Central memory CD4-positive, alpha-beta T cell (primary cell): ENCODE measurements at regions not wholly inside any gene's neighbourhood (a gene's known extent, or its start where the extent isn't known, plus 50 kb on each side); places are given as distances from the start of the nearest gene placed in this dataset.

Experiments
- DNase-seq: peaks from one replicate; pipeline ENCODE4 v3.0.0; 2022

DNA sequence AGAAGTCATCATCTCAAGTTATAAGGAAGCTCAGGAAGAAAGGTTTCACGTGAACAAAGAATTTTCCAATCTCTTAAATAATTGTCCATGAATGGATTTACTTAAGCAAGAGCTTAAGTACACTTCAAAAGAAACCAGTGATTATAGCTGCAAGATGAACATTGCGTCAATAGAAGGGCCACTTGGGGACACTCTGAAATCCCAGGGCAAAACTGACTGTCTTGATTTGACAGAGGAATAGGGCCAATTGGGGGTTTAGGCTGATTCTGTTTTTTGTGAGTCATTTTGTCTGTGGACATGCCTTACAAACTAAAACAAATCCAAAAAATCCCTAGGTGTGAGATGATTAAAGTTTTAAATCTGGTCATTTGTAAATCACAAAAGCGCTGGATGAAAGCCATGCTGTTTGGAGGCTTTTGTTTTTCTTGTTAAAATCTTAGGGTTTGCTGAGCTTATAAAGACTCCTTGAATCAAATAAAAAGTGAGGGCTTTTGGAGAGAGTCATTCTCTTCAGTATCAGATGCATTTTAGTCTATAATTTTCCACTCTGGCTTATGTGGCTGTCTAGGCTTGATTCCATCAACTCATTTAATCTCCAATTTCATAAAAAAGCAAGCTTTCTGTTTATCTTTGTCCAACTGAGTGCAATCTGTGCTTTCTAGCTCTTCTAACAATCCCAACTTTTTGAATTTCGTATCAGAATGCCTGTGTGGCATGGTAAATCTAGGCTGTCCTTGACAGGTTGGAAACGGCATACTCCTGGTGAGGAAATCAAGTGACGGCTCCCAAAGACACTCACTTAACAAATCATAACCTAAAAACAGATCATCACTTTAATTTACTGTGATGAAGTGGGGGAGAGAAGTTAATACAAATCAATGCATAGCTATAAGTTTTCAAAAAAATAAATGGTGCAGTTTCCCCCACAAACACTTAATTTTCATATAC lies 98.2 kb upstream of the SOX9 start:
- DNase-seq: no peak

GRCh38 chr17:72024457-72024856 lies 96.4 kb upstream of the SOX9 start:
- DNase-seq: no peak

DNA sequence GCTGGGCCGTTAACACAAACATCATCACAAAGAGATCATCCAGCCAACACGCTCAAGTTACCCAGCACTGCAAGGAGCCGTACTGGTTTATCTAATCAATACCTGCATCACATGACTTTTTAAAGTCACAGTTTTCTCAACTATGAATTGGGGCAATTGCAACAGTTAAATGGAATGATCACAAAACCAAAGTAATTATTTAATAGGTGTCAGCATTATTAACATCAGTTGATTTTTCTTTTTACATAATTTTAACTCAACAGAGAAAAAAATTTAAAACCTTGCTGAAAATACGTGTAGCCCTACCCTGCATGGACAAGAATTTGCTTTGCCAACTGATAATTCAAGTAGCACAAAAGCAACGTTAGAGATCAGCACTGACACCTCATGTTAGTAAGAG lies 95.7 kb upstream of the SOX9 start:
- no peak for DNase-seq

DNA sequence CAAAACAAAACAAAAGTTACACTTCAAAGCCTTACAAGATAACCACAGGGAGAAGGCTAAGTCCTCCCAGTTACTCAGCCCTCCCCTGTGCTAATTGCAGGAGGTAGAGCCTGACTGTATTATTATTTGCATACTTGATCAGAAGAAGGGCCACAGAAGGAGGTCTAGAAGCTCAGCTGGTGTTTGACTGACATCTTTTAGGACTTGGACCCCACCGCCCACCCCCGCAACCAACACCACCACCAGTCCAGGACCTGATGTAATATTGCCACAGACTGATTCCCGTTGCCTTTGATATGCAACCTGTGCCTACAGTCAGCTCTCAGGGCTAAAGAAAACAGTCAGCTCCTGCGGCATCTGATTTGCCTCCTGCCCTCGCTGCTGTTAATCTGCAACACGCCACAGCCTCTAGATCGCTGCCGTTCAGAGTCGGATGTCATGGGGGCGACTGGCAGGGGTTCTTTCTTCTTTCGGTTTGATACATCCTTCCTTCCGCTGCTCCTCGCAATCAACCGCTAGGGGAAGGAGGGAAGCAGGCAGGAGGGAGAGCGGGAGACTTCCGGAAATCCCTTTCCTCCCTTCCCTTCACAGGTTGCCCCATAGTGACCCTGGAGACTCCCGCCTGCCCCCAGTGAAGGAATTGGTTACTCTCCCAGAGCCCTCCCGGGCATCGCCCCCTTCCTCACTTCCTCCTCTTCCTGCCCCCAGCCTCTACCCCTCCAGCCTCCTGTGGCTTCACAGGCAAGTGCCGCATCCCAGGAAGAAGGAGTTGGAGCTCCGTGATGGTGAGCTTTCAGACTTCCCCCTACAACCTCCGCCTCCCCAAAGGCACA lies 90.5 kb upstream of the SOX9 start:
- peak; percentile 8 for DNase-seq

DNA sequence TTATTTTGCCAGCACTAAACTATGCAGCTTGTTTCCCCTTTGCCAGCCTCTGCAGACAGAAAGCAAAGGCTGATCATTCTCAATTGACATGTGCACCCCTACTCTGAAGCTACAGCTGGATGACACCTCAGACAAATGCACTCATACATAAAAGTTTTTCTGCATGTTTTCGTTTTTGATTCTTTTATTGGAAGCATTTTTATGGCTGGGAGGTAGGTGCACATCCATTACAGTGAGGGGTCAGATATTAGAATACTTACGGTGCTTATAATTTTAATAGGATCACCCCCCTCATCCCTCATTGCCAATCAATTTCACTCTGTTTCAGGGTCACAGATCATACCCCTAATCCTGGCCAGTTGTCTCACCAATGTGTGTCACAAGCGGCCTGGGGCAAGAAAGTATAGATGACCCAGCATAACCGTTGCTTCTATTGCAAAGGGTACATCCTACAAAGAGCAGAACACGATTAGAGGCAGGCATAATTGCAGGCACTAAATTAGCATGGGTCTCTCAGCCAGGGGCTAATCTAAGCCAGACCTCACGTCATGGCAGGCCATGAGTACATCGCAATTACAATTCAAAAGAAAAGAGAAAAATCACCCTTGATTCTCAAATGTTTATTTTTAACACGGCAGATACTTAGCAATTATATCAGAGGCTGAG lies 89.5 kb upstream of the SOX9 start:
- DNase-seq: no peak

DNA sequence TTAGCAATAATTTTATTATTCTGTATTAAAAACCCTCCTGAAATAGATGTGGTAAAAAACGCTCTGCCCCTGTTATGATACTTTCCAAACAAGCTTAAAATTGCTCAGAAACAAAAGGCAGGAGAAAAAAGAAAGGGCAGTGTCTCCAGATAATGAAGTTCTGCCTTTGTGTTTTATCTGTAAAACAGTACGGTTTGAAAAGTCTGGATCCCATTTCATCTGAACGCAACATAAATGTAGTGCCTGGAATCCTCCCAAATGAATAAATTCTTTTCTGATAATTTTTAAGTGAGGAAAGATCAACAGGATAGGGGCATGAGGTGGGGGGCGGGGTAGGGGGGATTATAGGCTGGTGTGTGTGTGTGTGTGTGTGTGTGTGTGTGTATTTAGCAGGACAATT lies 87.5 kb upstream of the SOX9 start:
- DNase-seq: no peak

DNA sequence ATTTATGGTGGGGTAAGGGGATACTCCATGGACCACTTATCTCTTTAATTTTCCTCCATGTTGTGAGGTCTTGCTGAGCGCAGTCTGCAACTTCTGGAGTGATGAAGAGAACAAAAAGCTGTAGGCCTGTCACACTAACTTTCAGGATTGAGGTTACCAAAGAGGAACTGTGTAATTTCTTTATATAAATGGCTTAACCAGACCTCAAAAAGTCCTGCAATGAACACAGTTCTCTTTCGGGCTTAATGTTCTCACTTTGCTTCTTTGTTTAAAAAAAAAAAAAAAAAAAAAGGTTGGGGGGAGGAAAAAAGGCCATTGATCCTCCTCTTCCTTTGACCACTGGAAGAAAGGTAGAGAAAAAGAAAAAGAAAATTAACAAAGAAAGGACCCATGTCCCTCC lies 86.8 kb upstream of the SOX9 start:
- no peak for DNase-seq

GRCh38 chr17:72038427-72038826 lies 82.4 kb upstream of the SOX9 start:
- no peak for DNase-seq

DNA sequence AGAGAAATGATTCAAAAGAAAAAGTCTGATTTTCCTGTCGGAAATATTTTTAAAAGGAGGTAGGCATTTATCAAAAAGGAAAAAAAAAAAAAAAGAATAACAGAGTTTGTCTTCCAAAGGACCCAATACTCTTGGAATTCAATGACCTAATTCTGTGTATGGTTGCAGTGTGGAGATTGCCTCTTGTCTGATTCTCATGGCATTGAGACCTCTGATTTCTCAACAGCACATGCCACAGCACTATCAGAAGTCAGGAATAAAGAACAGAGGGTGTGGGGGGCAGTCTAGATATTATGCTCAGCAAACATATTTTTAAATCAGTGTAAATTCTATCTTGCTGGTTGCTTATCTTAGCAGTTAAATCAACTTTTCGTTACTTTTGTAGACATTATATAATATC lies 81.3 kb upstream of the SOX9 start:
- DNase-seq: no peak

DNA sequence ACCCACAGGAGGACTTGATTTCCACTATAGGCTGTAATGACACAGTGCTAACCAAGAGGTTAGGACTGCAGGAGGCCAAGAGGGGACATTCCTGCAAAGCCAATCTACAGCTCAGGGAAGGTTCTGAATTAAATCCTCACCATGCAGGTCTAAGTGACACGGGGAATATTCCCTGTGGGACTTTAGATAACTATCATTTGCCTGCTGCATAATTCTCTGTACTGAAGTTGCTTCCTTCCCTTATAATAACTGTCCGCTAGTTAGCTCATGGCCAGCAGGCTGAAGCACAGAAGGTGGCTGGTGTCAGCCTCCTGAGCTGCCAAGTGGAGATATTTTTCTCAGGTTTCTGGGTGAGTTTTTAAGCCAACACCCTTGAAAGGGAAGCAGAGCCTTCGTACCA lies 74.6 kb upstream of the SOX9 start:
- no peak for DNase-seq

DNA sequence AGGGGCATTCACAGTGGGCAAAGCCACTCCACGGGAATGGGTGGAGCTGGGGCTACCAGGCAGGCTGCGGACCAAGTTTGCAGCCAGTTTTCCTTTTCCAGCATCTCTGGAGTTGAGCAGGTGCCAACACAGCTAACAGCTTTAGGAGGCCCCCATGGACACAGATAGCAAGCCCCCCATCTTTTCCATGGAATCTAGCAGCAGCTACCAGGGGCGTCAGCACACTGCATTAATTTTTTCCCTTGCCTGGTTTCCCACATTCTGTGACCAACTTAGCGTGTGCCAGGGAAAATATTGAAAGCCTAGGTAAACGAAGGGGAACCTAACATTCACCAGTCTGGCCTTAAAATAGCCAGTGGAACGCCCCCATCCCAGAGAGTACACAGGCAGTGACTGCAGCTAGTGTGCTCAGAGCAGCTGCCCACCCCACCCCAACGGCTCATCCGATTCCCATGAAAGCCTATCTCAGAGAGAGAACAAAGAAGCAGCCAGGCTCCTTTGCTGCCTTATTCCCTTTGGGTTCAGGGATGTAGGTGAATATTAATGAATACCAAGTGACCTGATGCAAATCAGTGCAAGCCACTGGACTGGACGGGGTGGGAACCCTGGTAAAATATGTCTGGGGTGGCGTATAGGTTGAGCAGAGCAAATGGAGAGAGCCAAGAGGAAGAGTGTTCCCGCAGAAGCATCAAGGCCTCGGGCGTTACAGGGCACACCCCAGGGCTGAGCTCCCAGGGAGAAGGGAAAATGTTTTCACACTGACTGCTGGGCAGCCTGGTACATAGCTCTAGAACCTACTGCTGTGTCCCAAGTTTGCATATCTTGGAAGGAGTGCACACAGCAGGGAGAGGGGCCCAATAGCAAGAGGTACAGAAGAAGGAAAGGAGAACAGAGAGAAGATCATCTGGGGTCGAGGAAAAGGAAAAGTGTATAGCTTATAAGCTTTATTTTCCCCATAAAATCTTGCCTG lies 73.9 kb upstream of the SOX9 start:
- no peak for DNase-seq

DNA sequence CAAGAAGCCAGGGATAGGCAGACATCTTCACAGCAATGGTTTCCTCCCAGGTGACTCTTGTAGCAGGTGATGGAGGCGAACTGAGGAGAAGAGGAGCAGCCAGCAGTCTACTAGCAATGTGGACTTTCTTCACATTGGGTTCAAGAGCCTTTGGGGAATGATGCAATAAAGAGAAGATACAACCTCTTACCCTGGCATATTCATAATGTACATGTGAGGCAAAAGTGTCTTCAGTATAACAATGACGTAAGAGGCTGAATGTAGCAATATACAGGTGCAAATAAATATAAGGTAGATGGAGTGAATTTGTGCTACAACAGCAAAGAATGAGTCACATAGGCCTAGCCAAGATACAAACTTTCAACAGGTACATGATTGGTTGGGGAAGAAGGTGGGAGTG lies 70.9 kb upstream of the SOX9 start:
- DNase-seq: no peak

DNA sequence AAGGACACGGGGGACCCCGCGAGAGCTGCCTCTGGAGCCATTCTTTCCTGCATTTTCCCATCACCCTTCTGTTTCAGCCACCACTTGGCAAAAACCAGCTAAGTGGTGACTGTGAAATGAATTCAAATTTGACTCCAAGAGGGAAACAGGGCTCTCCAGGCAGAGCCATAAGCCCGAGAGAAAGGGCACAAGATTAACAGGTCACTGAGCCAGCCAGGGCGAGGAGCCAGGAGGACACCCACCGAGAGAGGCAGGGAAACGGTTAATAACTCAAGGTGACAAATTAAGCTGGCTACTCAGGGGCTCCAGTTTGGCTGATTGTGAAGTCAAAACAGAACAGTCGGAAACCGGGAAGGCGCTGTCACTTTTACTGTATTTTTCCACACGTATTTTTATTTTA lies 67.8 kb upstream of the SOX9 start:
- DNase-seq: no peak

- DNase-seq: no peak
These were observed 67.4 kb upstream of the SOX9 start for GRCh38 chr17:72053449-72053848.

GRCh38 chr17:72056155-72056554 lies 64.7 kb upstream of the SOX9 start:
- DNase-seq: no peak

- no peak for DNase-seq
These were observed 64.0 kb upstream of the SOX9 start for GRCh38 chr17:72056727-72057290.

- DNase-seq: no peak
These were observed 60.7 kb upstream of the SOX9 start for GRCh38 chr17:72060084-72060483.

DNA sequence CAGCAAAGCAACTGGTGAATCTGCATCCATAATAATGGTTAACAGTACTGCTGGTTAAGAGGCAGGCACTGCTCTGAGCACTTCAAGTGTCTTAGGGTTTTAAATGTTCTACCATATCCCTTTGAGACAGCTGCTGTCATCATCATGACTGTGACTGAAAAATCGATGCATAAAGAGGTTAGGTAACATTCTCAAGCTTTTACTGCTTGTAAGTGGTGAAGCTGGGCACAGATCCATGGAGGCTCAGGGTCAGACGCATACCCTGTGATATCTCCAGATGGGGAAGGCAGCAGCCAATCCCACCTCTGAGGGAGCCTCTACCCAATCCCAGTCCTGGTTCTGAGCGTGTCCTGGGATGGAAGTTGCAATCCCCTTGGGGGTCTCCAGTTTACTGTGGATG lies 57.6 kb upstream of the SOX9 start:
- DNase-seq: no peak

DNA sequence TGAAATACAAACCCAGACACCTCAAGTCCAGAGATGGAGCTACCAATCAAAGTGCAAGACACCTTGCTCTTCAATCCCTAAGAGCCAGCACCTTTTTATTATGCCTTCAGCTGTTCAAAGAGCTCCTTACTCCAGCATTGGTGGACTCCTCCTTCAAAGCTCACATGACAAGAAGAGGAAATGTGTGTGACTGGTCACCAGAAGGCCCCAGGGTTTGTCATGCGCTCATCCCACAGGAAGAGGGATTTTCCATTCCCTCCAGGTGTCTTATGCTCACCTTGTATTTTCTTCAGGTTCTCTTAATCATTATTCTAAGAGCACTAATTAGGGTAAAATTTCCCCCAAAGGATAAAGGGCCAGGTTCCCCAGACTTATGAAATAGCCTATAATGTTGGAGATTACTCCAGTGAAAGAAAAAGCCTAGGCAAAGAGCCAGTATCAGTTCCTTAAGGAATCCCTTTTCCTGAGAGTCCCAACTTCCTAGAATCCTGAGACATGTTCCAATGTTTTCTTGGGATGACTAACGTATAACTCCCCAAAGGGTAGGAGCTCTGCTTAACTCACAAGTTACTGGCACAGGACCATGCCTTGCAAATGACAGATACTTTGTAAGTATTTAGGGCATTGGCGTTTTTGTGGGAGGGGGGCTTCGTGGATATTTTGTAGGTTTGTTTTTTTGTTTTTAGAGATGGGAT lies 56.9 kb upstream of the SOX9 start:
- no peak for DNase-seq

DNA sequence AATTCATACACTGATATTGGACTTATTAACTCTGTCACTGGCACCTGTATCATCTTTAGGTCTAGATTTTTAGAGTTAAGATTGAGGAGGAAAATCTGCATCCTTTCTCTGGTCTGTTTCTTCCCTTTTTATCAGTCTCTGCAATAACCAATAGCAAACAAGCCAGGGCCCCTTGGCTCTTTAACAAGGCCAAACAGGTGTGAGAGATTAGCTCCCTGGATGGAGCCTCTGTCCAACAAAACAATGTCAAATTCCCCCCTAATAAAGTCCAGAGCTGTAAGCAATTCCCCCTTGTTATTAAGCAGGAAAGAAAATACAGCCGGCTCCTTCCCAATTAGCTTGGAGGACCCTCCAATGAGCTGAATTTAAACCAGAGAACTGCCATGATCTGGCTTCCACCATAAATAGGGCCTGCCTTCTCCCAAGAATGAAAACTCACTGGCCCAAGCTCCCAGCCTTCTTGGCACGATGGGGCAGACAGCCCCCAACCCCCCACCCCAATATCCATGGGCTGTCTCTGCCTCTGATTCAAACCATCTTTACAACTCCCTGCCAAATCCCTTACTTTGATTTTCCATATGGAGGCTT lies 56.1 kb upstream of the SOX9 start:
- no peak for DNase-seq

DNA sequence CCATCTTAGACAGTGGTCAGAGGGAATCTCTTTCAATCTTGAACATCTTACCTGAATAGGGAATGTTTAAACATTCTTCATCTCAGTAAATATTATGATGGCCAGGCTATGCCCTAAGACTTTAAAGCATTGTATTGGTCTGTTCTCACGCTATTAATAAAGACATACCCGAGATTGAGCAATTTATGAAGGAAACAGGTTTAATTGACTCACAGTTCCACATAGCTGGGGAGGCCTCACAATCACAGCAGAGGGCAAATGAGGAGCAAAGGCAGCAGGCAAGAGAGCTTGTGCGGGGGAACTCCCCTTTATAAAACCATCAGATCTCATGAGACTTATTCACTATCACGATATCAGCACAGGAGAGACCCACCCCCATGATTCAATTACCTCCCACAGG lies 55.3 kb upstream of the SOX9 start:
- no peak for DNase-seq
